SK-N-SH treated with all-trans-retinoic acid at 6 μM for 48 hours (cell line): ENCODE measurements at regions not wholly inside any gene's neighbourhood (a gene's known extent, or its start where the extent isn't known, plus 50 kb on each side); places are given as distances from the start of the nearest gene placed in this dataset.

ENCODE experiments used
- BACH2 ChIP-seq: fragments of 250-450 bp; sonication (Bioruptor Pico); IDR thresholded peaks from 2 replicates; pipeline ENCODE4 v1.9.0; 2021; ENCODE audit warnings: mild to moderate bottlenecking, borderline replicate concordance
- CREB5 ChIP-seq: fragments of 250-450 bp; sonication (Bioruptor Pico); IDR thresholded peaks from 2 replicates; pipeline ENCODE4 v1.5.1; 2020; ENCODE audit warnings: low read depth, mild to moderate bottlenecking, moderate library complexity
- CSDC2 ChIP-seq: fragments of 250-450 bp; sonication (Bioruptor Pico); IDR thresholded peaks from 2 replicates; pipeline ENCODE4 v1.5.0; 2020; ENCODE audit warnings: mild to moderate bottlenecking, moderate library complexity
- OSR1 ChIP-seq: fragments of 250-450 bp; sonication (Bioruptor Pico); IDR thresholded peaks from 2 replicates; pipeline ENCODE4 v1.8.0; 2022; ENCODE audit warnings: moderate library complexity, mild to moderate bottlenecking, inconsistent platforms
- PATZ1 ChIP-seq: fragments of 250-450 bp; sonication (Bioruptor Pico); IDR thresholded peaks from 2 replicates; pipeline ENCODE4 v1.8.0; 2020; ENCODE audit warnings: mild to moderate bottlenecking, moderate library complexity, borderline replicate concordance
- RARB ChIP-seq: fragments of 250-450 bp; sonication (Bioruptor Pico); IDR thresholded peaks from 2 replicates; pipeline ENCODE4 v1.8.0; 2021; ENCODE audit warnings: mild to moderate bottlenecking, moderate library complexity
- TSHZ2 ChIP-seq: fragments of 250-450 bp; sonication (Bioruptor Pico); IDR thresholded peaks from 2 replicates; pipeline ENCODE4 v1.5.0; 2020; ENCODE audit warnings: mild to moderate bottlenecking, moderate library complexity
- ZFP3 ChIP-seq: fragments of 250-450 bp; sonication (Bioruptor Pico); IDR thresholded peaks from 2 replicates; pipeline ENCODE4 v1.5.0; 2020; ENCODE audit warnings: mild to moderate bottlenecking, moderate library complexity
- ZFP30 ChIP-seq: fragments of 450-650 bp; formaldehyde crosslinking; IDR thresholded peaks from 2 replicates; pipeline ENCODE4 v1.5.0; 2022; ENCODE audit warnings: mild to moderate bottlenecking, moderate library complexity

GRCh38 chr7:124516911-124517310 lies 248.7 kb downstream of the GPR37 start:
- TF ChIP-seq BACH2 = no peak
- TF ChIP-seq ZFP30 (CRISPR knock-in tag) = no peak
- TF ChIP-seq RARB (CRISPR knock-in tag) = no peak
- no peak for TF ChIP-seq OSR1 (CRISPR knock-in tag)
- TF ChIP-seq TSHZ2 (CRISPR knock-in tag) = no peak
- no peak for TF ChIP-seq PATZ1 (CRISPR knock-in tag)
- TF ChIP-seq CREB5 = no peak
- TF ChIP-seq ZFP3 = no peak
- TF ChIP-seq CSDC2 (CRISPR knock-in tag) = no peak
